Activated T-cell treated with anti-CD3 and anti-CD28 coated beads, Interleukin-2, amount 50 U/mL, for 4 hours (primary cell): ENCODE measurements at regions not wholly inside any gene's neighbourhood (a gene's known extent, or its start where the extent isn't known, plus 50 kb on each side); places are given as distances from the start of the nearest gene placed in this dataset.
"Not testable (repeated sequence)": the region's sequence is repeated elsewhere in the genome, so short reads cannot be mapped to it uniquely, and the experiment has no call there.

Experiments used
- ATAC-seq, 2 donors: fragments of 200-7000 bp; cut with Tn5 transposase; one replicate each; pipeline ENCODE4 v1.10.0; 2021
- DNase-seq: peaks from one replicate; pipeline ENCODE4 v3.0.0-alpha.2; 2020
- H3K27me3 Mint-ChIP-seq: one replicate; pipeline ENCODE4 v1.8.0; 2021; ENCODE audit warnings: low read depth, mixed read lengths
- H3K36me3 Mint-ChIP-seq: one replicate; pipeline ENCODE4 v1.8.0; 2022; ENCODE audit warnings: mixed read lengths; ENCODE audit not compliant: insufficient read depth
- H3K4me1 Mint-ChIP-seq: one replicate; pipeline ENCODE4 v1.8.0; 2021; ENCODE audit warnings: low read depth, mixed read lengths
- H3K4me3 Mint-ChIP-seq: one replicate; pipeline ENCODE4 v1.8.0; 2021; ENCODE audit warnings: mild to moderate bottlenecking, moderate library complexity, mixed read lengths
- H3K9me3 Mint-ChIP-seq: one replicate; pipeline ENCODE4 v1.8.0; 2021; ENCODE audit warnings: mixed read lengths

DNA sequence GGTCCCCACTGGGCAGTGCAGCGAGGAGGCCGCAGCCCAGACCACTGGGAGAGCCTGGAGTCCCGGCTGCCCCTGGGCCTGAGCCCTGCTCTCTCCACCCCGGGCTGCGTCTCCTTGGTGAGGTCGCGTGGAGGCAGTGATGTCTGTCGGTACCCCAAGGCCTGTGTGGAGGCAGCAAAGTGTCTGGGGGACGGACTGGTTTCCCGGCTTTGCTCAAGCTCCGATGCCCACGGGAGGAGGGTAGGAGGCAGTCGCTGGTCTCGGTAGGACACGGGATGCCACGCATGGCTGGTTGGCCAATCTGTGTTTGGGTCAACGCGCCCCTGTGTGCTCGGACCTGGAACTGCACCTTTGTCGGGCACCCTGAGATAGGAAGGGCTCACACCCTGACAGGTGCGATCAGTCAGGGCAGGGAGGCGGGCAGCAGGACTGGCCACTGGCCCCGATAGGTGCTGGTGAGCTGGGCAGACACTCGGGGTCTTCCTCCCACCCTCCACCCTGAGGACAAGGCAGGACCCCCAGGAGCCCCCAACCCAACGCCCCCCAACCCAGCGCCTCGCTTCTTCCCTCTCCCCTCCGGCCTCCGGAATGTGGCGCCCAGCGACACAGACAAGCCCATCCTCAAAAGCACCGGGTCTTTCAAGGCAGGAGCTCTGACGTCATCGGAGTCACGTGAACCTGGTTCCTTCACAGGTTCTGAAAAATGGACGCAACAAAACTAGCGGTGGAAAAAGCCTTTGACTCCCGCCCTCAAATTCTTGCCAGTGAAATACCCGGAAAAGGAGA lies 288.6 kb downstream of the NDUFA10 start:
- no peaks in the 10 kb centered on the region for H3K4me1 Mint-ChIP-seq
- no peak overlapping the region for H3K4me3 Mint-ChIP-seq
- H3K27me3 Mint-ChIP-seq = no peaks in the 10 kb centered on the region
- H3K9me3 Mint-ChIP-seq = no peaks in the 10 kb centered on the region
- H3K36me3 Mint-ChIP-seq = no peaks in the 10 kb centered on the region
- no peak for DNase-seq
- no peak for ATAC-seq

DNA sequence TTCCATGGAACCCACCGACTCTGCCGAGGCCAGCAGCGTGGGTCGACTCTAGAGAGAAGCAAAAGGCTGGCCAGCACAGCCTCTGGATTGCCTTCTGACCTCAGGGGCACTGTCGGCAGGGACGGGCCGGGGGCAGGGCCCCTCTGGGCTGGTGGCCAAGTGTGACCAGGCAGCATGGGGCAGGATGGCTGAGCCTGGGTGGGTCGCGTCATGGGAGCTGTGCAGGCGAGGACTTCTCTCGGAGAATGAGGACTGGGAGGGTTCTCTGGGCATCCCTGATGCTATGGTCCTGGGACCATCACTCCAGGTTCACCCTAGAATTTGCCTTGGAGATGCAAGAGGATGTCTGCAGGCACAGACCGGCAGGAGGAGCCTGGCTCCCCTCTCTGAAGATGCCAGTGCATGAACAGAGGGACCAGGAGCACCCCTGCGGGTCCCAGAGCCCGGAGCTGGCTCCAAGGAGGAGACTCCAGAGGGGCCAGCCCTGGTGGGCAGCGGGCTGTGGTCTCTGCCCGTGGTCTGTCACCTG lies 289.2 kb downstream of the NDUFA10 start:
- no peaks in the 10 kb centered on the region for H3K36me3 Mint-ChIP-seq
- no peaks in the 10 kb centered on the region for H3K9me3 Mint-ChIP-seq
- H3K27me3 Mint-ChIP-seq = no peaks in the 10 kb centered on the region
- ATAC-seq (no peak), DNase-seq (no peak)
- no peak overlapping the region for H3K4me3 Mint-ChIP-seq
- peaks cover 2% of the 10 kb centered on the region for H3K4me1 Mint-ChIP-seq

DNA sequence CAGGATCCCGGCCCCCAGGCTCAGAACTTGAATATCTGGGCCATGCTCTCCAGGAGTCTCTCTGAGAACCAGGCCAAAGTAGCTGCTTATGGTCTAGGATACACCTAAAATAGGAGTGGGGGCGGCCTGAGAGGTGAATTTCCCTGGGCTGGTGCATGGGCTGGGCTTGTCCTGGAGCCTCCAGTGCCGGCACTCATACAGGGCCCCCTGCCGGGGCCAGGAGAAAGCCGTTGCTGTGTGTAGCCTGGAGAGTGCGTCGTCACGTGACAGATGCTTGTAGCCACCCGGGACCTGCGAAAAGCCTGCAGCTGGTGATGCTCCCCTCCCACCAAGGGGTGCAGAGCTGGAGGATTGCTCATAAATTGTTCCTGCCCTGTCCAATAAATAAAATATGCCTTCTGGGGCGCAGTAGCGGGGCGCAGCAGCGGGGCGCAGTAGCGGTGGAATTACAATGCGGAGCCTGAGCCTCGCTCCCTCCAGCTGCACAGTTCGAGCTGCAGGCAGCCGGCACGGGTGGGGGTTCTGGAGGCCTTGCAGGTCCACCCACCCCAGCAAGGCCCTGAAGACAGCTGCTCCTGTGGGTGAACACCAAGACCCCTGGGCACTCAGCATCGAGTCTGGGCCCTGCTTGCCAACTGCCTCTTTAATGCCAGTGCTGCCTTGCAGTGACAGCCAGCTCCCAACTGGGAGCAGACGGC lies 289.9 kb downstream of the NDUFA10 start:
- Mint-ChIP-seq H3K4me3 (no peak overlapping the region), H3K27me3 (no peaks in the 10 kb centered on the region), H3K9me3 (no peaks in the 10 kb centered on the region), H3K36me3 (no peaks in the 10 kb centered on the region), H3K4me1 (peaks cover 6% of the 10 kb centered on the region)
- DNase-seq (no peak), ATAC-seq (no peak)

DNA sequence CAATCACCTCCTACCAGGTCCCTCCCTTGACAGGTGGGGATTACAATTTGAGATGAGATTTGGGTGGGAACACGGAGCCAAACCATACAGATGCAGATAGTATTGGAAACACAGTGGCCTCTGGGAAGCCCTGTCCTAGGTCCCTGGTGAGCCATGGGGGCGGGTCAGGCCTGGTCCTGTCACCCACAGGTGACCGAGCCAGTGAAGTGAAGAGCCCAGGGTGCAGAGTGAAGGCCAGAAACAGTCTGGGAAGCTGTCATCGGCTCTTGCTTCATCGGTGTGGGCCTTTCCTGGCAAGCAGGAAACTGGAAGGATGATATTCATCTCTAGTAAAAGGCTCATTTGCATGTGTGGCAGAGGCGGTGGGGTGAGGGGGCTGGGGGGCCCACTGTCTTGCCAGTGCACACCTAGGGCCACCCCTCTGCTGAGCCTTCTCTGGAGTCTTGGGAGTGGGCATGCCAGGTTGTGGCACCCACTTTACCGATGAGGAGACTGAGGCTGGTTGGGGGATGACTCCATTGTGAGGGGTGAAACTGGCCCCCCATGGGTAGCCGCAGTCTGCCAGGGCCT lies 290.6 kb downstream of the NDUFA10 start:
- DNase-seq (no peak), ATAC-seq (no peak)
- H3K36me3 Mint-ChIP-seq = no peaks in the 10 kb centered on the region
- H3K9me3 Mint-ChIP-seq = no peaks in the 10 kb centered on the region
- H3K4me3 Mint-ChIP-seq = no peak overlapping the region
- peaks cover 6% of the 10 kb centered on the region for H3K4me1 Mint-ChIP-seq
- no peaks in the 10 kb centered on the region for H3K27me3 Mint-ChIP-seq

DNA sequence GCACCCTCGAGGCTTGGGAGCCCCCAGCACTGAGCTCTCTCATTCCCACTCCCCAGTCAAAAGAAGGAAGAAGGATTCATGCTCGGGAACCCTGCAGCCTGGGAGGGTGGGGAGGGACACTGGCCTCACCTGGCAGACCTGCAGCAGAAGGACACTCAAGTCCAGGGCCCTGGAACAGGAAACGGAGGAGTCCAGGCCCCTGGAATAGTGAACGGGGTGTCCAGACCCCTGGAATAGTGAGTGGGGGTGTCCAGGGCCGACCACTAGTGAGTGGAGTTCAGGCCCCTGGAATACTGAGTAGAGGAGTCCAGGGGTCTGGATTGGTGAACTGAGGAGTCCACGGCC lies 292.5 kb downstream of the NDUFA10 start:
- Mint-ChIP-seq H3K4me1 (peaks cover 6% of the 10 kb centered on the region), H3K4me3 (no peak overlapping the region), H3K36me3 (no peaks in the 10 kb centered on the region), H3K27me3 (no peaks in the 10 kb centered on the region), H3K9me3 (no peaks in the 10 kb centered on the region)
- no peak for ATAC-seq
- DNase-seq = no peak

- H3K27me3 Mint-ChIP-seq = no peaks in the 10 kb centered on the region
- peaks cover 6% of the 10 kb centered on the region for H3K4me1 Mint-ChIP-seq
- H3K36me3 Mint-ChIP-seq = no peaks in the 10 kb centered on the region
- no peak overlapping the region for H3K4me3 Mint-ChIP-seq
- no peaks in the 10 kb centered on the region for H3K9me3 Mint-ChIP-seq
- ATAC-seq = no peak
- no peak for DNase-seq
Measured at GRCh38 chr2:239731998-239732665, 293.0 kb downstream of the NDUFA10 start.

- H3K9me3 Mint-ChIP-seq = no peaks in the 10 kb centered on the region
- H3K36me3 Mint-ChIP-seq = no peaks in the 10 kb centered on the region
- no peaks in the 10 kb centered on the region for H3K27me3 Mint-ChIP-seq
- peaks cover 6% of the 10 kb centered on the region for H3K4me1 Mint-ChIP-seq
- DNase-seq (no peak), ATAC-seq (no peak)
- H3K4me3 Mint-ChIP-seq = no peak overlapping the region
Measured at GRCh38 chr2:239731422-239731821, 293.7 kb downstream of the NDUFA10 start.

GRCh38 chr2:239730897-239731296 lies 294.2 kb downstream of the NDUFA10 start:
- Mint-ChIP-seq H3K4me1 (peaks cover 6% of the 10 kb centered on the region), H3K36me3 (no peaks in the 10 kb centered on the region), H3K4me3 (no peak overlapping the region), H3K27me3 (no peaks in the 10 kb centered on the region), H3K9me3 (no peaks in the 10 kb centered on the region)
- ATAC-seq = no peak
- no peak for DNase-seq

DNA sequence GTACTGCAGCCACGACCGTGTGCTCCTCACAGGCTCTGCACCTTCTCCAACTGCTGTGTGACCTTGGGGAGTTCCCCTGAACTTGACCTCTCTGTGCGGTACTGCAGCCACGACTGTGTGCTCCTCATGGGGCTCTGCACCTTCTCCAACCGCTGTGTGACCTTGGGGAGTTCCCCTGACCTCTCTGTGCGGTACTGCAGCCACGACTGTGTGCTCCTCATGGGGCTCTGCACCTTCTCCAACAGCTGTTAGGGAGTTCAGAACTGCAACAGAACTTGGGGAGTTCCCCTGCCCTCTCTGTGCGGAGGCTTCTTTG lies 294.6 kb downstream of the NDUFA10 start:
- H3K4me3 Mint-ChIP-seq, H3K27me3 Mint-ChIP-seq, ATAC-seq, H3K4me1 Mint-ChIP-seq, DNase-seq, H3K9me3 Mint-ChIP-seq, H3K36me3 Mint-ChIP-seq: not testable (repeated sequence)

DNA sequence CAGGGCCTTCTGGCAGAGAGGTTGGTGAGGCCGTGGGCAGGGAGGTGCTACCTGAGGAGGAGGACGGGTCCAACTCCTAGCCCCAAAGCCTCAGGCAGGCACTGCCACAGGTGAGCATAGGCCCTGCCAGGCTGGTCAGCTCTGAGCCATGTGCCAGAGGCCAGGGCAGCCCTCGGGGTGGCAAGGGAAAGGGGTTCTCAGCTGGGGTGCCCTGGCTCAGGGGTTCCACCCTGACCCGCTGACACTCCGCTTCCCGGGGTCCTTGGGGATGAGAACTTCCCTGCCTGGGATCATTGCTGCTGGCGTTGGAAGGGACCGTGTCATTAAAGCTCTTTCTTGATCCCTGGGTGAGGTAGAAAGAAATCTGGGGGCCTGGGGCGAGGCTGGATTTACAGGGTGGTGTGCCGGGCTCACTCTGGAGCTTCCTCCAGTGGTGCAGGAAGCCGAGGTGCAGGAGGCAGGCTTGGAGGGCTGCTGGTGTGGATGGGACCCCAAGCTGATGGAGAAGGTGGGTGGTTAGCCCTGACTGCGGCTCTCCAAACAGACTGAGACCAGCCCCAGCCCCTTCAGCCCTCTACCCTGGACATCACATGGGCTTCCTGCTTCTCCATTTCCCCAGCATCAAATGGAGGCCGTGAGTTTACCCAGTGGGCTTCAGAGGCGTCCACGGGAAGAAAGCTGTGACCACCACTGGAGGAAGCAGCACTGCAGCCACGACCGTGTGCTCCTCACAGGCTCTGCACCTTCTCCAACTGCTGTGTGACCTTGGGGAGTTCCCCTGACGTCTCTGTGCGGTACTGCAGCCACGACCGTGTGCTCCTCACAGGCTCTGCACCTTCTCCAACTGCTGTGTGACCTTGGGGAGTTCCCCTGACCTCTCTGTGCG lies 295.2 kb downstream of the NDUFA10 start:
- Mint-ChIP-seq H3K36me3 (no peaks in the 10 kb centered on the region), H3K4me1 (peaks cover 6% of the 10 kb centered on the region), H3K27me3 (no peaks in the 10 kb centered on the region), H3K4me3 (no peak overlapping the region), H3K9me3 (no peaks in the 10 kb centered on the region)
- ATAC-seq (no peak), DNase-seq (no peak)

DNA sequence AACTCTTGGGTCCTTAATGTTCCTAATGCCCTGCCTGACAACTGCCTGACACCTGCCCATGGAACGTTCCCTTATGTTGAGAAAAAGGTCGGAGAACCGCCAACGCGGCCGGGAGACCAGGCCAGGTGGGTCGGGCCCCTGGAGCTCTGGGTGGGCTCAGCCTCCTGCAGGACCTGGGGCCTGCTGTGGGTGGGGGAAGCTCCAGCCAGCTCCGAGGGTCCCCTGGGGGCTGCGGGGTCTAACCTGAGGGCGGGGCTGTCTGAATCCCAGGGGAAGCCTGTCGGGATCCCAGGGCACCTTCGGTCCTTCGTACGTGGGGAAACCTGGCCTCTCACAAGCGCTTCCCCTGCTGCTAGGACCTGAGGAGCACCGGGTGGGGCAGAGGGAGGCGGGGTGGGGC lies 296.0 kb downstream of the NDUFA10 start:
- Mint-ChIP-seq H3K4me3 (no peak overlapping the region), H3K4me1 (peaks cover 6% of the 10 kb centered on the region), H3K36me3 (no peaks in the 10 kb centered on the region), H3K9me3 (no peaks in the 10 kb centered on the region), H3K27me3 (no peaks in the 10 kb centered on the region)
- DNase-seq (no peak), ATAC-seq (no peak)

DNA sequence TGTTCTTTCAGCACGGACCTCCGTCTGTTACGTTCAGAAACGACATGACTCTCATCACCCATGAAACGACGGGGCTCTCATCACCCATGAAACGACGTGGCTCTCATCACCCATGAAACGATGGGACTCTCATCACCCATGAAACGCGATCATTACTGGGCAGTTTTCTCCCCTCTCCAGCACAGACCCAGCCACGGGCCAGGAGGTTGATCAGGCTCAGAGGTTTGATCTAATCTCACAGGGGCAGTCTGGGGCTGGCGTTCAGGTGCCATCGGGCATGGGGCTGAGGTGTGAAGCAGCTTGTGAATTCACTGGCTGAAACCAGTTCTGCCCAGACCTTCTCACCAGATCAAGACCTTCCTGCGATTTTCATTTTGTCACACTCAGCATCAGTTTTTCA lies 296.4 kb downstream of the NDUFA10 start:
- Mint-ChIP-seq H3K27me3 (no peaks in the 10 kb centered on the region), H3K4me3 (no peak overlapping the region), H3K4me1 (peaks cover 6% of the 10 kb centered on the region), H3K36me3 (no peaks in the 10 kb centered on the region), H3K9me3 (no peaks in the 10 kb centered on the region)
- ATAC-seq (no peak), DNase-seq (no peak)

DNA sequence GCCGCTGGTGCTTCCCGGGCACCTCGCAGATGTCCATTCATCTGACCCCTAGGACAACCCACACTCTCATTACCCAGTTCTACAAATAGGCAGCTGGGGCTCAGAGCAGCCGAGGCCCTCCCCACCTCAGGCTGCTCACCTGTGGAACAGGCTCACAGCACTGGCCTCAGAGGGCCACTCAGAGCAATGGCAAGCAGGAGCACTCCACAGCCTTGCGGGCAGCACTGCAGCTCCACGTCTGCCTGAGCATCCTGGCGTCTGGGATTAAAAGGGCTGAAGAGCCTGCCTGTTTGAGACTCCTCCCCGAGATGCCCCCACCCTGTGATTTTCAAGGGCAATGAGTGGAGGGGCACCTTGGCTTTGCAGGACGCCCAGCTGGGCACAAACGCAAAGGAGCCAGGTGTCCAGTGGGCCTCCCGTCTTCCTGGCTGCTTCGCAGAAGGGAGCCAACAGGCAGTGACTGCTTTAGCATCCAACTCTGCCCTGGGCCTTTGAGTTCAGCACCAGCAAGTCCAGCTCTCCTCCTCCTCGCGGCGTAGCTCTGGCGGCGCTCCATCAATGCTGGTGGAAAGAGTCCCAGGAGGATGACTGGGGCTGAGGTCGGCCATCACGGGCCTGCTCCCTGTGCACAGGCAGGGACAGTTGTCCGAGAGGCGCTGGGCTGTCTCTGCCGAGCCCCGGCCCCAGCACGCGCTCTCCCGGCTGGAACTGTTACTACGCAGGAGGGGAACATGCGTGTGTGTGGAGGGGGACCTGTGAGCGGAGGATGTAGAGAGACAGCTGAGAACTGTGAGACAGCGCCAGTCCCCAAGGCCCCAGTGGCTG lies 297.2 kb downstream of the NDUFA10 start:
- no peaks in the 10 kb centered on the region for H3K9me3 Mint-ChIP-seq

More for the DNA sequence above, 297.2 kb downstream of the NDUFA10 start:
- Mint-ChIP-seq H3K4me3 (no peak overlapping the region), H3K36me3 (no peaks in the 10 kb centered on the region), H3K27me3 (no peaks in the 10 kb centered on the region), H3K4me1 (peaks cover 6% of the 10 kb centered on the region)
- ATAC-seq (no peak), DNase-seq (no peak)
